ENCODE measurements at regions not wholly inside any gene's neighbourhood (a gene's known extent, or its start where the extent isn't known, plus 50 kb on each side); places are given as distances from the start of the nearest gene placed in this dataset.

DNA sequence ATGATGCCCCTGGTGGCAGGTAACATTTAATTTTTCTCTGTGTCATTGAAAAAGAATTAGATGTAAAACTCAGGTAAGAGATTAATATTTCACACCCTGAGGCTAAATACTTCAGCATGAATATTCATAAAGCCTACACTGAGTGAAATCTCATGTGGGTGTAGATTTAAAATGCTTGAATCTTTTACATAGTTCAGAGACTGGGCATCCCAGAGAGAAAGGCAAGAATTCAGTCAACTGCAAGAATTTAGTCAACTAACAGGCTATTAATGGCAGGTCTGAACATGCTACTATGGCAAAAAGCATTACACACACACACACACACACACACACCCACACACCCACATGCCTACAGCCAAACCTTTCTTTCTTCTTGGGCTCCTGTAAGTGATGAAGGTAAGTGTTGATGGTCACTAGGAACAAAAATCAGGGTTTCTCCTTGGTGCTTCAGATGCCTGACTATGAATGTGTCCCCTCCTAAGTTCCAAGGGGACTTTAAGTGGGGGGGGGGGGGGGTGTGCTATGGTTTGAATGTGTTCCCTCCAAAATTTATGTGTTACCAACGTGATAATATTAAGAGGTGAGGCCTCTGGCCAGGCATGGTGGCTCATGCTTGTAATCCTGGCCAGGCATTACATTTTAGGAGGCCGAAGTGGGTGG, 63.7 kb upstream of the PSMD7 start:
- CTCF ChIA-PET: no interaction called here
- H3K4me3 ChIP-seq (ENCODE audit: low read depth, low read length): no peak overlapping the region
- TF ChIP-seq, protein P1, sequence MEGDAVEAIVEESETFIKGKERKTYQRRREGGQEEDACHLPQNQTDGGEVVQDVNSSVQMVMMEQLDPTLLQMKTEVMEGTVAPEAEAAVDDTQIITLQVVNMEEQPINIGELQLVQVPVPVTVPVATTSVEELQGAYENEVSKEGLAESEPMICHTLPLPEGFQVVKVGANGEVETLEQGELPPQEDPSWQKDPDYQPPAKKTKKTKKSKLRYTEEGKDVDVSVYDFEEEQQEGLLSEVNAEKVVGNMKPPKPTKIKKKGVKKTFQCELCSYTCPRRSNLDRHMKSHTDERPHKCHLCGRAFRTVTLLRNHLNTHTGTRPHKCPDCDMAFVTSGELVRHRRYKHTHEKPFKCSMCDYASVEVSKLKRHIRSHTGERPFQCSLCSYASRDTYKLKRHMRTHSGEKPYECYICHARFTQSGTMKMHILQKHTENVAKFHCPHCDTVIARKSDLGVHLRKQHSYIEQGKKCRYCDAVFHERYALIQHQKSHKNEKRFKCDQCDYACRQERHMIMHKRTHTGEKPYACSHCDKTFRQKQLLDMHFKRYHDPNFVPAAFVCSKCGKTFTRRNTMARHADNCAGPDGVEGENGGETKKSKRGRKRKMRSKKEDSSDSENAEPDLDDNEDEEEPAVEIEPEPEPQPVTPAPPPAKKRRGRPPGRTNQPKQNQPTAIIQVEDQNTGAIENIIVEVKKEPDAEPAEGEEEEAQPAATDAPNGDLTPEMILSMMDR (IDR thresholded peaks at IDR 0.05; ENCODE audit: insufficient read depth, low read length, missing control alignments): no peak
- POLR2A ChIA-PET: no interaction called here
- DNase-seq (ENCODE audit: low read depth, low spot score): no peak

DNA sequence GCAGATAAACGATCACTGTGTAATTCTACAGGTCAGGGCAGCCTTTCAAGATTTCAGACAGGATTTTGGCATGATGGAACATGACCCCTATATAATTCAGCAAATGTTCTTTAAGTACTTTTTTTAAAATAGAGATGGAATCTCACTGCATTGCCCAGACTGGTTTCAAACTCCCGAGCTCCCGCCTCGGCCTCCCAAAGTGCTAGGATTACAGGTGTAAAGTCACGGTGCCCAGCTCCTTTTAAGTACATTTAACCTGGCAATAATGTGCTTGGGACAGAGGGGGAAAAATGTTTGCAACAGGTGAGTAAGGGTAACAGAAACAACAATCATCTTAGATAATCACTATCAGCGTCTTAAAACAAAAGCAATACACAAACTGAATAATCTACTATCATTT, 66.5 kb upstream of the PSMD7 start:
- ChIA-PET CTCF (no interaction called here), POLR2A (no interaction called here)
- TF ChIP-seq, protein P1 (IDR thresholded peaks at IDR 0.05; ENCODE audit: insufficient read depth, low read length, missing control alignments): no peak
- H3K4me3 ChIP-seq (ENCODE audit: low read depth, low read length): no peak overlapping the region
- no peak for DNase-seq (ENCODE audit: low read depth, low spot score)

DNA sequence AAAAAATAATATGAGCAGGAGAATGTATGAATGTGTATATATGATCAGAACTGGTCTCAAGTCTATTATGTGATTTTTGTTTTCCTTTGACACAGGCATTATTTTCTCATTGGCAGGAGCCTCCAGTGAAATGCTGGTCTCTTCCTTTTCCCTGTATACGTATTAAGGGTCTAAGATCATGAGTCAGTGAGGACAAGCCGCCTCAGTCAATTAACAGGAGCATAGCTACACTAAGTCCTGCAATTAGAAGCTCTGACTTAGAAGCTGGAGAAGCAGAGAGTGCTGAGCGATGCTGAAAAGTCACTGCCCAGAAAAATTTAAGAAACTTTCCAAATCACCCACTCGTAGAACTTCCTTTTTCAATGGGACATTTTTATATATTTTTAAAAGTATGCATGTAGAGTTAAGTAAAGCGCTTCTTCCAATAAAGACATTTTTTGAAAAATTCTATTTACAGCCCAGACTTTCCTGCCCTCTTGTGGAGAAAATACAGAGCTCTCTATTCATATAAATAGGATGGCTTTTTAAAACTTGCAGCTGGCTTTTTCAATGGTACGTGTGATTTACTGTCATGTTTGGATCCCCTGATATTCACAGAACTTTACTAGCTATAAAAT, 70.2 kb upstream of the PSMD7 start:
- CTCF ChIA-PET: interaction anchor here (0.9 to 1.8 kb wide), 6 partner anchors 10 to 102 kb away, joined by 3 to 8 read pairs (median 3); no protein-coding TSS in a partner anchor
- POLR2A ChIA-PET: no interaction called here
- no peak for DNase-seq (ENCODE audit: low read depth, low spot score)
- TF ChIP-seq, protein P1 (IDR thresholded peaks at IDR 0.05; ENCODE audit: insufficient read depth, low read length, missing control alignments): peak; percentile 10
- no peak overlapping the region for H3K4me3 ChIP-seq (ENCODE audit: low read depth, low read length)

DNA sequence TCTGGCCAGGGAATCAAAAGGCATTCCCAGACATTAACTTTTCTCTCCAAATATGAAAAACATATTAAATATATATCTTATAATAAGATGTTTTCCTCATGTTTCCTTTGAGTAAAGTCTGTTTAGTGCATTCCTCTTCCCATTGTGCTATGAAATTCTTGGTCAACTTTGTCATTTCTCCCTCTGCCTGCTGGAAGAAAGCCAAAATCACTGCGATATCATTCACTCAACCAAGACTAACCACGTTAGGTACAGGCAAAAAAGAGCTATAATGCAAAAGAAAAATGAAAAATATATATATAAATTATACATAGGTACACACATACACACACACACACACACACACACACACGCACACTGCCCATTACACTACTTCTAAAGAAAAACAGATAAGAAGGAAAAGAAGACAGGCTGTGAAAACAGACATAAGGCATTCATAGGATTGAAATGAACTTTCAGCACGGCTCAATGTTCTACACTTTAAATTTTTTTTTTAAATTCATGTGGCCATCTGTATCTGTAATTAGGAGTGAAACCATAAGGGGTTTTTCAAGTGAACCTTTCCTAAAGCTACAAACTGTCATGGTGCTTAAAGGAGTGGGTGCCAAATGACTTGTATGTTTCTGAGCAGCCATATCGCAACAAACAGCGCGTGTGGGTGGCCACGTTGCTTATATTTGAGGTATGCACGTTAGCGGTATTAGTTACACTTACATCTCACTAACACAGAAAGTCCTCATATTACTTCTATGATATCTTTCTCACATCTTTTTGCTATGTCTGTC, 71.6 kb upstream of the PSMD7 start:
- TF ChIP-seq, protein P1 (IDR thresholded peaks at IDR 0.05; ENCODE audit: insufficient read depth, low read length, missing control alignments): no peak
- DNase-seq (ENCODE audit: low read depth, low spot score): no peak
- ChIA-PET CTCF (interaction anchor here (1.8 kb wide), 1 partner anchor 21 kb away, joined by 3 read pairs; no protein-coding TSS in a partner anchor), POLR2A (no interaction called here)
- H3K4me3 ChIP-seq (ENCODE audit: low read depth, low read length): no peak overlapping the region

DNA sequence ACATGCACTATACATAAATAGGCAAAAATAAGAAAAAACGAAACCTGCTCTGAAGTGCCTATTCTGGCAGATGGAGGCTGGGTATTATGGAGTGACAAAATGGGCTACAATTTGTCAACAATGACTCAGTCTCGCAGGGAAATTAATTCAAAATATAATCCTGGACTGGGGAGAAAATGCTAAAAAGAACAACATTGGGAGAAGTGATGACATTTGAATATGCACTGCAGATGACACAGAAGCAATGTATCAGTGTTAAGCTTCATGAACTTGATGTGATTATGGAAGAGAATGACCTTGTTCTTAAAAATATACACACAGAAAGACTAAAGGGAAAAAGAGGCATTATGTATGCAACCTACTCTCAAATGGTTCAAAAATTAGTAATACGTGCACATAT, 74.8 kb upstream of the PSMD7 start:
- no peak overlapping the region for H3K4me3 ChIP-seq (ENCODE audit: low read depth, low read length)
- TF ChIP-seq, protein P1 (IDR thresholded peaks at IDR 0.05; ENCODE audit: insufficient read depth, low read length, missing control alignments): no peak
- ChIA-PET CTCF (no interaction called here), POLR2A (no interaction called here)
- DNase-seq (ENCODE audit: low read depth, low spot score): no peak

DNA sequence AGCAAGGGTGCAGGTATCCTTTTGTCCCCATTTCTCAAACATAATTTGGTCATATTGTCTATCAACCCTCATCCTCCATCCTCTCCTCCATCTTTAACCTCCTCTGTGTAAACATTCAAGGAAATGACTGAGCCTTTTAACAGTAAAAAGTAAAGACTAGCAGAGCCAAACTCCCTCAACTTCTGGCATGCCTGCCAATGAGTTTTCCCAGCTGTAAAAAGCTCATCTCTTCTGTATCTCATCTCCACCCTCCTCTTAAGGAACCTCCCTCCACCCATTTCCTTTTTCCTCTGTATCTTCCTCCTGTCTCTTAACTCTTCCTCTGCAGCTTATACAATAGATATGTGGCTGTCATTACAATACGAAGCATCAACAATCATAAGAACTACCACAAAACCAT, 76.9 kb upstream of the PSMD7 start:
- no peak overlapping the region for H3K4me3 ChIP-seq (ENCODE audit: low read depth, low read length)
- DNase-seq (ENCODE audit: low read depth, low spot score): no peak
- TF ChIP-seq, protein P1 (IDR thresholded peaks at IDR 0.05; ENCODE audit: insufficient read depth, low read length, missing control alignments): no peak
- ChIA-PET CTCF (no interaction called here), POLR2A (no interaction called here)

Measured in AG04449 (cell line).